Coronary artery (tissue), 2 donors: ENCODE measurements at regions not wholly inside any gene's neighbourhood (a gene's known extent, or its start where the extent isn't known, plus 50 kb on each side); places are given as distances from the start of the nearest gene placed in this dataset.

Experiments used
- DNase-seq: peaks from one replicate; pipeline ENCODE4 v3.0.0-alpha.2; 2017; ENCODE audit warnings: low spot score
- H3K27ac ChIP-seq, 2 donors: fragments of 200-600 bp; sonication (generic); one replicate each; pipeline ENCODE4 v1.5.1; 2016 to 2019
- H3K4me3 ChIP-seq: fragments of 200-600 bp; sonication (generic); 2 replicates; pipeline ENCODE4 v1.5.1; 2016; ENCODE audit warnings: mild to moderate bottlenecking, moderate library complexity
- CTCF ChIP-seq: fragments of 200-600 bp; sonication (generic); IDR thresholded peaks from one replicate; pipeline ENCODE4 v1.5.1; 2019; ENCODE audit warnings: antibody characterized with exemption

DNA sequence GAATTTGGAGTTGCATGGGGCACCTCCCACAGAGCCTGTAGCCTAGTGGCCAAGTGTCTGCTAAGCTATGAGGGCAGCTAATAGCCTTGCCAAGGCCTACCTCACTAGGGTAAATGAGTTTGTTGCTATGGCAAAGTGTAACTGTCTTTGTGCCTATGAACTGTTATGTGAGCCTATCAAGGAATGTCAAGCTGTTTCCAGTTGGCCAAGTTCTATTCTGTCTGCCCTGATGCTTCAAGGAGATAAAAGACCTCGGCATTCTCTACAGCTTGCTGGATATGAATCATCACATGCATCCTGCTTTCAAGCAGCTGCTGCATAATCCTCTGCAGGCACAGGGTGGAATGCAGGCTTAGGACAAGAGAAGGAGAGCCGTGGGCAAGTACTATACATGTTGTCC, 69.8 kb upstream of the CCDC112 start:
- TF ChIP-seq CTCF = no peak
- DNase-seq = no peak
- Histone ChIP-seq H3K4me3 (no peak overlapping the region), H3K27ac (no peak overlapping the region)

DNA sequence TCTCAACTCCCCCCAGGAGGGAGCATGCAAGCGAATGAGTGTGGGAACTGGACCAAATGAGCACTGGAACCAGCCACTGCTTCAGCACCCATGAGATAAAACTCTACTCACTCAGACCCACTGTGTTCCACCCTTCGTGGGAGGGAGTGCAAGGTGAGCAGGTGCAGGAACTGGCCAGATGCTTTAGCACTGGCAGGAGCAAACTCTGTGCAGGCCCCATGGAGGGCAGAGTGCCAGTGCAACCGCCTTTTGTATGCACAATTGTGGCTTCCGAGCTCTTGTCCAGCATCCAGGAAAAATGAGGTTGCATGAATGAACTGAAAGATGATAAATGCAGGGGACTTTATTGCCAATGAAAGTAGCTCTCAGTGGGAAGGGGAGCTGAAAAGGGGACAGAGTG, 67.4 kb upstream of the CCDC112 start:
- DNase-seq = no peak

DNA sequence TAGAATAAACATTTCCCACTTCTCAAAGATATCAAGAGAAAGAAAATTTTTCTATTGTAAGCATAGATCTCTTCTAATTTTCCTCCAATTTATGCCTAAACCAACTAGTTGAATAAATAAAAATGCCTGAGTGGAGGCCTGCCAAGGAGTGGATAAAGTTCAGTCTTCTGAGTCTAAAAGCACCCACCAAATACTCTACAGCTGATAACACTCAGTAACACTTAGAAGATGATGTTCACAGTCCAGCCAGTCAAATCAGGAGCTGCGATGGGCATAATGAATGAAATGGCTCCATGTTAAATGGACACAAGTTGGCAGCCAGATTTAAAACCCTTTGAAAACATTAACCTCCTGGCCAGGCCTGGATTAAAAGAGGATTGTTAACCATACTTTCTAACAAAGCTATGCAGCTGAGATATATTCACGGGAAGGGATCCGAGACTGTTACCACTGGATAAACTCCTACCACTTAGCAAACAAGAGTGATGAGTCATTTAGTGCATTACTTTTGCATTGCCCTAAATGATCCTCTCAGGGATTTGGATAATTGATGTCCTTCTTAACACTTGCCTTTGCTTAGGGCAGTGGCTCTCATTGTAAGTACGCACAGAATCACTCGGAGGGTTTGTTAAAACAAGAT, 63.7 kb upstream of the CCDC112 start:
- Histone ChIP-seq H3K27ac (no peak overlapping the region), H3K4me3 (no peak overlapping the region)
- no peak for TF ChIP-seq CTCF
- no peak for DNase-seq

More for the DNA sequence above, 67.4 kb upstream of the CCDC112 start:
- no peak overlapping the region for H3K27ac ChIP-seq
- TF ChIP-seq CTCF = no peak
- H3K4me3 ChIP-seq = no peak overlapping the region

DNA sequence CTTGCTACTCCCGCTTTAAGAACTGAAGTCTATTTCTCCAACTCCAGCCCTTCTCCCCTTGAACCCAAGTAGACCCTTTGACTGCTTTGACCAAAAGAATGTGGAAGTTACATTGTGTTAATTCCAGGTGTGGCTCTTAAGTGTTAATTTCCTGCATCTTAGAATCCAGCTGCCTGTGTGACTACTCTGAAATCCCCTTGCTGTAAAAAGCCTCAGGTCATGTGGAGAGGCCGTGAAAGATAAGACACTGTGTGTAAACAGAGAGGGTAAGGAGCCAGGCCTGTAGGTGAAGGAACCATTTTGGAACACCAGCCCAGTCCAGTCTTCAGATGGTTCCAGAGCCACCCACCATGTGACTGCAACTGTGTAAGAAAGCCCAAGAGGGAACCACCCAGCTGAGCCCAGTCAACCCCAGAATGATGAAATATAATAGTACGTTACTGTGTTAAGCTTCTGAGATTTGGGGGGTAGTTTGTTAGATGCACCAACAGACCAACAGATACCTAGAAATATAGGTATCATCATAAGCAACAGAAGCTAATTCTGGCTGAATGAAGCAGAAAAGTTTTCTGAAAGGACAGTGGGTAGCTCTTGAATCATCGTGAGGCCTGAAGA, 59.4 kb upstream of the CCDC112 start:
- no peak for DNase-seq
- TF ChIP-seq CTCF = no peak
- Histone ChIP-seq H3K4me3 (no peak overlapping the region), H3K27ac (no peak overlapping the region)

DNA sequence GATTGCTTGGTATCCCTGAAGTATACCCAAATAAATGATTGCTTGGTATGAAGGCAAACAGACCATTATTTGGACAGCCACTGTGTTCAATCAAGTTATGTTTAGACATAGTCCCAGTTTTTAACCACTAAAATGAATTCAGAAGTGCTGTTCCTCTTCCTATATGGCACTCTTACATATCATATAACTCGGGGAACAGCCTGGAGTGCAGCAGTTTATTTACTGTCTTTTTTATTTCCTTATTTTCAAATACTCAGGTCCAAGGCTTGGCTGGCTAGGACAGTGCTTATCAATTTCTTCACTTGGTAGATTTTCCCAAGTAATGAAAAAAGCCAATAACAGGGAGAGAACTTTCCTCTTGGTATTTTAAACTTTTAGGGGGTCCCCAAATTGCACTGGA, 58.6 kb upstream of the CCDC112 start:
- H3K4me3 ChIP-seq = no peak overlapping the region
- no peak for DNase-seq
- no peak overlapping the region for H3K27ac ChIP-seq
- TF ChIP-seq CTCF = no peak

DNA sequence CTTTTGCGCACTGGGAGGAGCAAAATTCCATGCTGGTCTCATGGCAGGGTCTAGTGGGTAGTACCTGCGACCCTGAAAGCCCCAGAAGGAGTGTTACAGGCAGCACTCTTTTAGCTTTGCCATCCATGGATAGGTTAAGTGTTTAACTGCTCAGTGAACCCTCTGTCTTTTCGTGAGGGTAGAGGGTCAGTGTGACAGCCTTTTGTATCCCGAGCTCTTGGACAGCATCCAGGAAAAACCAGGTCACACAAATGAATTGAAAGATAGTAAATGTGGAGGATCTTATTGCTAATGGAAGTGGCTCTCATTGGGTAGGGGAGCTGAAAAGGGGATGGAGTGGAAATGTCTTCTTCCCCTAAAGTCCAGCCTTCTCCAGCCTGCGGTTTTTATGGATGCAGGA, 57.8 kb upstream of the CCDC112 start:
- Histone ChIP-seq H3K27ac (no peak overlapping the region), H3K4me3 (no peak overlapping the region)
- TF ChIP-seq CTCF = no peak
- DNase-seq = no peak

DNA sequence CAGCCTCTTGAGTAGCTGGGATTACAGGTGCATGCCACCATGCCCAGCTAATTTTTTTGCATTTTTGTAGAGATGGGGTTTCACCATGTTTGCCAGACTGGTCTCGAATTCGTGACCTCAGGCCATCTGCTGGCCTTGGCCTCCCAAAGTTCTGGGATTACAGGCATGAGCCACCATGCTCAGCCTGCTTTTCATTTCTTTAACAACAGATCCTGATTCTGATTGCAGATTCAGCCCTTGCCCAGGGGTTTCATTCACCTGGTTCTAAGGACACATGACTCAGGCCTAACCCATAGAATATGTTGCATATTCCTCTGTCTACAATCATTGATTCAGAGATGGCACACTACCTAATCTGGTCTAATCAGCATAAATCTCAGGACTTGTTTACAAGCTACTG, 56.1 kb upstream of the CCDC112 start:
- no peak overlapping the region for H3K4me3 ChIP-seq
- DNase-seq = no peak
- TF ChIP-seq CTCF = no peak
- no peak overlapping the region for H3K27ac ChIP-seq
